ENCODE measurements at regions not wholly inside any gene's neighbourhood (a gene's known extent, or its start where the extent isn't known, plus 50 kb on each side); places are given as distances from the start of the nearest gene placed in this dataset.
A peak's percentile ranks its signal among the peaks of the same experiment; 100 is the strongest.

DNA sequence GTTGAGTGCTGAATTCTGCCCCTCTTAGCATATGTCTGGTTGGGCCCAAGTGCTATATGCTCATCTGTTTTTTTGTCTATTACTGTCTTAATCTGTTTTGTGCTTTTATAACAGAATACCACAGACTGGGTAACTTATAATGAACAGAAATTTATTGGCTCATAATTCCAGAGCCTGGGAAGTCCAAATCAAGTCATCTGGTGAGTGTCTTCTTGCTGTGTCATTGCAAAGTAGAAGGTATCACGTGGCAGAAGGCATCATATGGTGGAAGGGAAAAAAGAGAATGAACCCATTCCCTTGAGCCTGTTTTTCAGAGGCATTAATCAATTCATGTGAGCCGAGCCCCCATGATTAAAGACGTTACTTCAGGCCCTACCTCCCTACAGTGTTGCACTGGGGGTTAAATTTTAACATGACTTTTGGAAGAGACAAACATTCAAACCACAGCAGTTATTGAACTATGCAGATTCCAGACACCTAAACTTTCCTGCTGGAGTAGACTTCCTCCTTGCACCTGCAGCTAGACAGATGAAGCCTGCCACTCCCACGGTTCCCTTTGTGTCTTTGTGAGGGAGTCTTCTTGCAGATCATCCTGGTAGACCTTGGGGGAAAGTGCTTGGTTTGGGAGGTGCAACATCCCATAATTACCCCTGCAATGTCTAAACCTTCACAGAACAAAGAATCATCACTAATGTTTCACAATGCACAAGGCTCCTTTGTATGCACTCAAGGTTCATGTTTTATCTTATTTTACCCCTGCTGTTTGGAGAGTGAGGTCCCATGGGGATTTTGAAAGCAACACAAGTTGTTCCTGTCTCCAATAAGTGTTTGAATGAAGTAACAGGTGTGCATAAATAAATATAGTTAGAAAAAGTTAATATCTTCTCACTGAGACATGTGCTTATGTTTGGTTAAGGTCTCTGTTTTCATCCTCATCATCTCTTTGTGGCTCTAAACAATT, 64.7 kb upstream of the XCR1 start:
- no peak for DNase-seq (ENCODE audit: low read depth in 2 of 2, low spot score in 1 of 2)

DNA sequence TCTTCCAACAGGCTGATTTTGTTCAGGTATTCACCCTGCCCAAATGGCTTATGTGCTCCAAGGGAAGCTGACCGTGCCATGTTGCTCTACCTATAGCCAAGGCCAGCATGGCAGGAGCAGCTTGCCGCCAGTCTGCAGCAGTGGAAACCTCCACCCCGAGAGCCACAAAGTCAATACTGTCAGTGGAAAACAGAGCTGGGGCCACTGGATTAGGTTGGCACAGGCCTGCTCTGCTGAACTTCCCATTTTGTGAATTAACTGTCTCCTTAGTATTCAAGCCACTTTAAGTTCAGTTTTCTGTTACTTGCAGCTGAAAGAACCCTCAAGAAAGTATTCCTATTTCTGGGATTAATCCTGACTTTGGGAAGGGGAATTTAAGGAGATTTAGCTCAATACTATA, 63.8 kb upstream of the XCR1 start:
- DNase-seq (ENCODE audit: low read depth in 2 of 2, low spot score in 1 of 2): no peak

DNA sequence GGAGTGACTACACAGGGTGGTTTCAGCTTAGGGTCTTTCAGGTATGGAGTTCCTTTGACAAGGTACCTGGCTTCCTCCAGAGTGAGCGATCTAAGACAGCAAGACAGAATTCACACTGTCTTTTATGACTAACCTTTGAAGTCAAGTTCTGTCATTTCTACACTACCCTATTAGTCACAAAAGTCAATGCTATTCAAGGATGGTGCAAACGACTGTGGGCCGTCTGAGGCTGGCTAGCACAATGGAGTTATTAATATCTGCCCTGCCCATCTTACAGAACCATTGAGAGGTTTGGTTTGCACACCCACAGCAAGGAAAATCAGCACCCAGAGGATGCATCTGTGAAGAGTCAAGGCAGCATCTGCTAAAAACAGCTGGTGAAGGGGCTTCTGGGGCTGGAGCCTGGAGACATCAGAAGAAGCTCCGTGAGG, 62.9 kb upstream of the XCR1 start:
- no peak for DNase-seq (ENCODE audit: low read depth in 2 of 2, low spot score in 1 of 2)

DNA sequence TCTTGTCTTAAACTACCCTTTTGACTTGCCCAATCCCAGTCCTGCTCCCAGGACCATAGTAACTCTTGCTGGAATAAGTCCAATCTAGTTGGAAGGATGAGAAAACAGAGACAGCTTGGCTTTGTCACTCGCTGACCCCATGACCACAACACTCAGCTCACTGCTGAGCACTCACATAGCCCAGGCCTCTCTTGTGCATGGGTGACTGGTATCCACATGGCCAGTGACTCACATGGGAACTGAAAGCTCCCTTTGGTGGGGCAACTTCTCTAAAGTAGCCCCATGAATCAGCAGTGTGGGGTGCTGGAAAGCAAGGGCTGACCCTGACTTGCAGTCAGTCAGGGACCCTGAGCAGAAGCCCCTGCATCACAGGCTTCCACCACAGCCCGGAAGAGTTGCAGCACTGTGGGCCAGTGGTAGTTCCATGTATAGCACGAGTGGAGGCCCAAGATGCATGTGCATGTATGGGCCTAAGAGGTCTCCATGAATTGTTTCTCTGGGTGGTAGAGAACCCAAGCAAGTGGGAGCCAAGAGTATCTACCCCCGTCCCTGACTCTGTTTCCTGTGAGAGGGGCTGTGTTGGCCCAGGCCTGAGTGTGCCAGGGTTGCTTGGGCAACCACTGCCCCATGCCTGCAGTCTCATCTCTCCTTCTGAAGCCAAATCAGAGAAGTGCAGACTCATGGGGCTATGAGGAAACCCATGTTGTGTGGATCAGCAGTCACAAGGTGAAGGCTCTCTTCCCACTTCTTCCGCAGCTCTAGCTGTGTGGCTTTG, 62.1 kb upstream of the XCR1 start:
- no peak for DNase-seq (ENCODE audit: low read depth in 2 of 2, low spot score in 1 of 2)

DNA sequence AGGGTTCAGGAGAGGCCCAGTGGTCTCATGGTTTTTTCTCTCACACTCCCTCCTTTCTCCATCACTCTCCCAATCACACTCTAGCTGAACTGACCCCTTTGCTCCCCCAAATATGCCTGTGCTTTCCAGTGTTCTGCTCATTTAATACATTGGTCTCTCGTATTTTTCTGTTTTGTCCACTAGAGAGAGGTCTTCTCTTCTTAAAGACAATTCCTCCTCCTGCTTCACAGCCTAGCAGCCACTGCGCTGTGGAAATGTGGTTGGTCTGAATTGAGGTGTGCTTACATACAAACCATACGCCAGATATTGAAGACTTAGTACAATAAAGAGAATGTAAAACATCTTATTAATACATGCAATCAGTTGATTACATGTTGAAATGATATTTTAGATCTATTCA, 60.6 kb upstream of the XCR1 start:
- no peak for DNase-seq (ENCODE audit: low read depth in 2 of 2, low spot score in 1 of 2)

DNA sequence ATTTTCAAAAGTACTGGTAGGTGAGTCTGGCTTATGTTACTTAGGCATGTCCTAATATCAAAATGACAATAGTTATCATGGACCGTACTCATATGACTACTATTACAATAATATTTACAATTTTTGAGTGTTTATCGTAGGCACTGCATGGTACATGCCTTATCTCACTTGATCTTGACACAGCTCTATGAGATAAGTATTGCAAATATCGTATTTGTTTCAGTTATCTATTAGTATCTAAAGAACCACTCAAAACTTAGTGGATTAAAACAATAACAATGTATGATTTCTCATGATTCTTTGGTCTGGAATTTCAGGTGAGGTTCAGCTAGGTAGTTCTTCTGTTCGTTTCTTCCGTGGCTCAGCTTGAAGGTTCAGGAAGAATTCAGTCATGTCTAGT, 59.7 kb upstream of the XCR1 start:
- DNase-seq (ENCODE audit: low read depth in 2 of 2, low spot score in 1 of 2): no peak

DNA sequence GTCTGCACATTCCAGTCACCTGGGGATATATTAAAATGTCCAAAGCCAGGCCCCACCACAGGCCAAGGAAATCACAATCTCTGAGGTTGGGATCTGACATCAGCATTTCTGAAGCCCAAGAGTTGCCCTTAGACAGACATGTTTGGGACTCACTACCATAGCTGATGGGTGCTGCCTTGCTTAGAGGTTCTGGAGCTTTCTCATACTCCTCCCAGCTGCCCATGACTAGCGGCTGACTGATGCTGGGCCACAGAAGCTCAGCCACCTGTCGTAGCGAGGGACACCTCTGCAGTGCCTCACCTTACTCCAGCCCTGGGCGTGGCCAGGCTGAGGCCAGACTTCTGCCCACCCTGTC, 58.8 kb upstream of the XCR1 start:
- DNase-seq (ENCODE audit: low read depth in 2 of 2, low spot score in 1 of 2): no peak

DNA sequence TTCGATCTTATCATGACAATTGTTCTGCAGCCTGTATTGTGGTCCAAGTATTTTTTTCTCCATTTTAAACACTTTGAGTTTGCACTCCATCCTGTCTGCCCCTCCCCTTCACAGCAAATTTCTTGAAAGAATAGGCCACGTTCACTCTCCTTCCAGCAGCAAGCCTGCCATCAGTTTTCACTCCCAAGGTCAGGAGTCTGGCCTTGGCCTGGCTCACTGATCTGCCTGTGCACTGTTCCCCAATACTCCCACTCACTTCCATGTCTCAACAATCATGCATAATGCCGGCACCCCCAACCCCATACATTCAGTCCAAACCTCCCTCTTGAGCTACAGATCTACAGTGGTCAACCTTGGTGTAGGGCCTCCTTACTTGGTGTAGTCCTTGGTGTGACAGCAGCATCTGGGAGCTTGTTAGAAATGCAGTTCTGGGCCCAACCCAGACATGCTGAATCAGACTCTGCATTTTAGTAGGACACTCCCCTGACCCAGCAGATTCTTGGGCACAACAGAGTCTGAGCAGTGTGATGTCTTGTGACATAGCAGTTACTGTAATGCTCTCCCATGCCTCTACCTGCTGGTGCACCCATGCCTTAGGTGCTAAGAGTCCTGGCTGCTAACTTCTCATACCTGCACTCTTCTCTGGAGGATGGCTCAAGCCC, 58.3 kb upstream of the XCR1 start:
- no peak for DNase-seq (ENCODE audit: low read depth in 2 of 2, low spot score in 1 of 2)

DNA sequence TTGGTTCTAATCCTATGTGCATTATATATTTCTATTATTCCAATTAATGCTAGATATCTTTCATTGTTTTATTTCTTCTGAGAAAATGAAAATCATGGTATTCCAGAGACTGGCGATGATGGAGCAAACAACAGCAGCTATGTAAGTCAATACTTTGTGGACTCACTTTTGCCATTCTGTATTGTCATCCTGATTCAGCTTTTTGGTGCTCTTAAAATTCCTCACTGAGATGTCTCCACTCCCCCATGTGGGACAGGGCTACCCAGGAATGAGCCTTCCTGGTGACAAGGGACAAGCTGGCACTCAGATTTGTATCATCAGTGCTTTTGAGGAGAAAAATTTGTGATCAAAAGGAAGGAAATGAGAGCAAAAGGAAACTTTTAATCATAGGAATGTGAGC, 56.7 kb upstream of the XCR1 start:
- no peak for DNase-seq (ENCODE audit: low read depth in 2 of 2, low spot score in 1 of 2)

DNA sequence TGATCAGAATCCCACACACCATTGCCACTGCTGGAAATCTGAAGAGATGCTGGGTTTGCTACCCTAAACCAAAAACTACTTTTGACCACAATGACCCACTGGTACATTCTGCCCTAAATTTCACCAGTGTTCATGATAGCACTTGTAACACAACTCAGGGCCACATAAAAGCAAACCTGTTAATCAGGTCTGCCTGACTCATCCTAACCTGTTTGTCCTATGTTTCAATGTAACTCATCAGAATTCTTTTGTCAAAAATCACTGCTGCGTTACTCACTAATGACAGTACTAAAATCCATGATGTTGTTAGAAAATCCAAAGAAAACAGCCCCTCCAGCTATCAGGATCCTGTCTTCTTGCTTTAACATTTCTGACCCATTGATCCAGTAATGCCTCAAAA, 55.6 kb upstream of the XCR1 start:
- DNase-seq (ENCODE audit: low read depth in 2 of 2, low spot score in 1 of 2): no peak

DNA sequence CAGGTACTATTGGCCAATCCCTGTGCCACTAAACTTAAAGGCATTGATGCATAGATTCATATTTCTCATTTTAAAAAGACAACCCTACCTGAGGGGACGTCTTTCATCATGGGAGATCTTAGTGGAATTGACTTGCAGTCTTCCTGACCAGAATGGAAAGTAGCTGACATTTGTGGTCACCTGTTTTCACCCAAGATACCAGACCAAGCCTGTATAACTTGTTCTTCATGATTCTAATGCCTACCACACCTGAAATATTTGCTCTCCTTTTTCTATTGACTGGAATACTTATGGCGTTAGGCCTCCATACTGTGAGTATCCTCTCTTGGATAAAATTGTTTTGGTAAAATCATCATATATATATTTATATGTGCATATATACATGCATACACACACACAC, 54.7 kb upstream of the XCR1 start:
- no peak for DNase-seq (ENCODE audit: low read depth in 2 of 2, low spot score in 1 of 2)

DNA sequence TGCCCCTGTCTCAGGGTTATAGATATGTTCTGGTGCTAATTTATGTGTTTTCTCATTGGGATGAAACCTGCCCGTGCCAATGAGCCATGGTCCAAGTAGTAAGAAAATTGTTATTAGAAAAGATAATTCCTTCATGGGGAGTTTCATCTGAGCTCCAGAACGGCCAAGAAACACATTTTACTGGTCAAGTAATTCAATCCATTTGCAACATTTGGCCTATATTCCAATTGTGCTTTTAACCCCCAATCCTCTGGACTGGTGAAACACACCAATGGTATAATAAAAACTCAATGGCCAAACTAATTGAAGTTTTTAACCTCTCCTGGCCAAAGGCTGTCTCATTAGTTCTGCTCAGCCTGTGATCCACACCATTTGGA, 53.7 kb upstream of the XCR1 start:
- no peak for DNase-seq (ENCODE audit: low read depth in 2 of 2, low spot score in 1 of 2)

DNA sequence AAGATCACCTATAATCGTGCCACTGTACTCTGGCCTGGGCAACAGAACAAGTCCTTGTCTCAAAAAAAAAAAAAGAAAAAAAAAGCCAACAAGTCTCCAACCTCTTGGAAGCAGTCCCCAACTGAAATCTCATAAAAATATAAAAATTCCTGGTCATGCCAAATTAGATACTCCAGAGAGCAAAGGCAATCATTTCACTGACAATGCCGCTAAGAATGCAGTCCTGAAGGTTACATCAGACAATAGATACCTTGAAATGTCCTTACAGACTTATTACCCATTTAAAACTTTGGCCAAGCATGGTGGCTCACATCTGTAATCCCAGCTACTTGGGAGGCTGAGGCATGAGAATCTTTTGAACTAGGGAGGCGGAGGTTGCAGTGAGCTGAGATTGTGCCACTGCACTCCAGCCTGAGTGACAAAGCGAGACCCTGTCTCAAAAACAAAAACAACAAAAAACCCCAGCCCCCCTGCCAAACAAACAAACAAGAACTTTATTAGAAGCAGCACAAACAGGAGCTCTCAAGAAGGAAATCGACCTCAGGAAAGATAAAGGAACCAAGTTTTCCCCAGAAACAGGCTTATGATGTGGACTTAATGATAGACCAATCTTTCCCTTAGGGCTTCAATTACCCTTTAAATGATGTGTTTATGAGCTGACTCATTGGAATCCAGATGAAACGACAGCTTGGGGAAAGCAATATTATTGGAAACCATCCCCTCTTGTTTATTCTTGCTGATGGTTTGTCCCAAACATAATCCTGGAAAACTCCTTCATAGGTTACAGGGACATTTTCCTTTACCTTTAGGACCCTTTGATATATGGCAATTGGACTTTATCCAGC, 53.1 kb upstream of the XCR1 start:
- no peak for DNase-seq (ENCODE audit: low read depth in 2 of 2, low spot score in 1 of 2)

DNA sequence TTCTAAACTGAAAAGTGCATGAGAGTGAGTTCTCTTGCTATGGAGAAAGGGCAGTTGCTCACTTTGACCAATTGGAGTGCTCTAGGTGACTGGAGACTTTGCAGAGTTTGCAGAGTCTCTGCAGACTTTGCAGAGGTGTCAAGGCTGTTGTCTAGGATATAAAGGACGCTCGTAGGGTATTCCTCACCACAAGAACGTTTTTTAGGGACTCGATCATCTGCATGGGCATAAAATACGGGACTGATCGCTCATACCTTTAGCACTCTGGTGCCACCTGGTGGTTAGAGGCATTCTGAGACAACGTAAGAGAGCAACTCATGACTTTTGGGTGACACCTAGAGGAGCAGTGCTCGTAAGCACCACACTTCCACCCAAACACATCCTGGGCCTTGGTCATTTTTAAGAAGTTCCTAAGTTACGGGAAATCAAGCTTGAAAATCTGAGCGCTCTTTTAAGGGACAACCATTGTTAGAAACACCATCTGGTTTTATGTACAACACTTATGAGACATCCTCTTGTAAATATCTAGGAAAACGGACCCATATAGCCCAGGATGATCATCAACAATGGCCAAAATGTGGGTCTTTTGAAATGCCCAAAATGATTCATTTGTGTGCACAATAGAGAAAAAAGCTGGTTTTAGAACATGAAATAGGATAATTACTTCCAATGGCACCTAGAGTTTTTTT, 51.6 kb upstream of the XCR1 start:
- peak; percentile 73 to 94 for DNase-seq (ENCODE audit: low read depth in 2 of 2, low spot score in 1 of 2)

All from stimulated activated CD8-positive, alpha-beta memory T cell treated with anti-CD3 and anti-CD28 coated beads, Interleukin-4, amount 100 ng/mL, for 4 hours (primary cell).